ENCODE measurements at regions not wholly inside any gene's neighbourhood (a gene's known extent, or its start where the extent isn't known, plus 50 kb on each side); places are given as distances from the start of the nearest gene placed in this dataset.

- no peak for TF ChIP-seq CTCF (IDR thresholded peaks at IDR 0.05)
- TF ChIP-seq POLR2A (IDR thresholded peaks at IDR 0.05), result no peak
Observed at GRCh38 chr10:71062156-71062555, 150.2 kb upstream of the UNC5B start.
